H9 (cell line): ENCODE measurements at regions not wholly inside any gene's neighbourhood (a gene's known extent, or its start where the extent isn't known, plus 50 kb on each side); places are given as distances from the start of the nearest gene placed in this dataset.

Source experiments
- DNase-seq: peaks from one replicate; pipeline ENCODE4 v3.0.0-alpha.2; 2017
- H2AFZ ChIP-seq: one replicate; pipeline ENCODE4 v1.6.1; 2013; ENCODE audit warnings: mild to moderate bottlenecking, low read length, control low read depth, moderate library complexity
- H2AK5ac ChIP-seq: 2 replicates; pipeline ENCODE4 v1.6.1; 2013; ENCODE audit warnings: low read length, control low read depth, mixed read lengths; ENCODE audit not compliant: insufficient read length
- H2BK120ac ChIP-seq: one replicate; pipeline ENCODE4 v1.6.1; 2013; ENCODE audit warnings: low read depth, mild to moderate bottlenecking, low read length, control low read depth, inconsistent platforms; ENCODE audit not compliant: poor library complexity, severe bottlenecking
- H2BK12ac ChIP-seq: 2 replicates; pipeline ENCODE4 v1.6.1; 2013; ENCODE audit warnings: low read length, control low read depth, mixed read lengths, low read depth; ENCODE audit not compliant: insufficient read length
- H2BK15ac ChIP-seq: 2 replicates; pipeline ENCODE4 v1.6.1; 2013; ENCODE audit warnings: low read depth, low read length, control low read depth
- H2BK20ac ChIP-seq: one replicate; pipeline ENCODE4 v1.6.1; 2013; ENCODE audit warnings: low read depth, mild to moderate bottlenecking, low read length, control low read depth, inconsistent platforms; ENCODE audit not compliant: poor library complexity, severe bottlenecking
- H2BK5ac ChIP-seq: 2 replicates; pipeline ENCODE4 v1.6.1; 2013; ENCODE audit warnings: low read length, control low read depth, mixed read lengths; ENCODE audit not compliant: insufficient read length
- H3K14ac ChIP-seq: 2 replicates; pipeline ENCODE4 v1.6.1; 2013; ENCODE audit warnings: low read length, control low read depth; ENCODE audit not compliant: insufficient read depth
- H3K18ac ChIP-seq: 2 replicates; pipeline ENCODE4 v1.6.1; 2013; ENCODE audit warnings: low read depth, mild to moderate bottlenecking, mixed read lengths, low read length, control low read depth; ENCODE audit not compliant: insufficient read length
- H3K23ac ChIP-seq: 2 replicates; pipeline ENCODE4 v1.6.1; 2013; ENCODE audit warnings: low read length, control low read depth, mixed read lengths, low read depth; ENCODE audit not compliant: insufficient read length
- H3K23me2 ChIP-seq: 2 replicates; pipeline ENCODE4 v1.6.1; 2013; ENCODE audit warnings: low read depth, mild to moderate bottlenecking, mixed read lengths, low read length, control low read depth; ENCODE audit not compliant: insufficient read length, poor library complexity, severe bottlenecking
- H3K27ac ChIP-seq: 2 replicates; pipeline ENCODE4 v1.5.1; 2013; ENCODE audit warnings: low read length, control low read depth, mixed read lengths, low read depth; ENCODE audit not compliant: insufficient read length
- H3K27me3 ChIP-seq: 2 replicates; pipeline ENCODE4 v1.6.1; 2013; ENCODE audit warnings: low read length, control low read depth, inconsistent platforms; ENCODE audit not compliant: insufficient read depth
- H3K4ac ChIP-seq: 2 replicates; pipeline ENCODE4 v1.6.1; 2013; ENCODE audit warnings: low read depth, mild to moderate bottlenecking, control low read depth, inconsistent platforms, low read length, moderate library complexity
- H3K4me1 ChIP-seq: 2 replicates; pipeline ENCODE4 v1.6.1; 2013; ENCODE audit warnings: low read length, control low read depth, inconsistent platforms; ENCODE audit not compliant: insufficient read depth
- H3K4me2 ChIP-seq: 2 replicates; pipeline ENCODE4 v1.6.1; 2013; ENCODE audit warnings: low read length, control low read depth, mixed read lengths; ENCODE audit not compliant: insufficient read length, insufficient read depth
- H3K56ac ChIP-seq: 2 replicates; pipeline ENCODE4 v1.6.1; 2013; ENCODE audit warnings: low read depth, mild to moderate bottlenecking, mixed read lengths, low read length, control low read depth; ENCODE audit not compliant: insufficient read length
- H3K79me1 ChIP-seq: 2 replicates; pipeline ENCODE4 v1.6.1; 2013; ENCODE audit warnings: low read depth, mild to moderate bottlenecking, moderate library complexity, low read length, control low read depth, inconsistent platforms; ENCODE audit not compliant: insufficient read depth, poor library complexity, severe bottlenecking
- H3K79me2 ChIP-seq: 2 replicates; pipeline ENCODE4 v1.6.1; 2013; ENCODE audit warnings: low read length, control low read depth, inconsistent platforms; ENCODE audit not compliant: insufficient read depth
- H3K9ac ChIP-seq: 2 replicates; pipeline ENCODE4 v1.6.1; 2013; ENCODE audit warnings: low read length, control low read depth, mixed read lengths; ENCODE audit not compliant: insufficient read length; ENCODE audit errors: extremely low read depth
- H3K9me3 ChIP-seq: one replicate; pipeline ENCODE4 v1.6.1; 2013; ENCODE audit warnings: low read depth, low read length, inconsistent platforms; ENCODE audit not compliant: control insufficient read depth
- H3T11ph ChIP-seq: one replicate; pipeline ENCODE4 v1.6.1; 2013; ENCODE audit warnings: mild to moderate bottlenecking, low read length, control low read depth, inconsistent platforms
- H4K20me1 ChIP-seq: one replicate; pipeline ENCODE4 v1.6.1; 2013; ENCODE audit not compliant: control insufficient read depth, insufficient read length, insufficient read depth
- H4K5ac ChIP-seq: 2 replicates; pipeline ENCODE4 v1.6.1; 2013; ENCODE audit warnings: low read depth, mild to moderate bottlenecking, mixed read lengths, low read length, control low read depth; ENCODE audit not compliant: insufficient read length
- H4K8ac ChIP-seq: replicated peaks from 2 replicates; pipeline ENCODE4 v1.6.1; 2013; ENCODE audit warnings: low read length, control low read depth, mixed read lengths, low read depth; ENCODE audit not compliant: insufficient read length
- H4K91ac ChIP-seq: 2 replicates; pipeline ENCODE4 v1.6.1; 2013; ENCODE audit warnings: low read depth, mild to moderate bottlenecking, moderate library complexity, mixed read lengths, low read length, control low read depth; ENCODE audit not compliant: insufficient read length
- H3K27ac Mint-ChIP-seq, 3 experiments: 2 replicates in 2 of 3; 3 replicates in 1 of 3; pipeline ENCODE4 v1.8.0; 2020 to 2021; ENCODE audit warnings: mixed read lengths in 3 of 3, mild to moderate bottlenecking in 1 of 3, moderate library complexity in 1 of 3
- H3K27me3 Mint-ChIP-seq: 2 replicates; pipeline ENCODE4 v1.8.0; 2021; ENCODE audit warnings: low read depth, mild to moderate bottlenecking, moderate library complexity, mixed read lengths
- H3K36me3 Mint-ChIP-seq, 3 experiments: 2 replicates in 2 of 3; 3 replicates in 1 of 3; pipeline ENCODE4 v1.8.0; 2020 to 2021; ENCODE audit warnings: low read depth in 3 of 3, mixed read lengths in 3 of 3; ENCODE audit not compliant: insufficient read depth in 1 of 3
- H3K4me1 Mint-ChIP-seq, 2 experiments: 2 replicates each; pipeline ENCODE4 v1.8.0; 2020; ENCODE audit warnings: mixed read lengths in 2 of 2
- H3K4me3 Mint-ChIP-seq, 2 experiments: 2 replicates in 1 of 2; 3 replicates in 1 of 2; pipeline ENCODE4 v1.8.0; 2020 to 2021; ENCODE audit warnings: mild to moderate bottlenecking in 2 of 2, mixed read lengths in 2 of 2, moderate library complexity in 1 of 2
- H3K9me3 Mint-ChIP-seq, 2 experiments: 2 replicates in 1 of 2; 3 replicates in 1 of 2; pipeline ENCODE4 v1.8.0; 2020; ENCODE audit warnings: mild to moderate bottlenecking in 2 of 2, mixed read lengths in 2 of 2, moderate library complexity in 1 of 2
- CTCF ChIP-seq: fragments of 200-600 bp; sonication (generic); conservative IDR thresholded peaks from 3 replicates; pipeline ENCODE4 v1.8.0; 2021; ENCODE audit warnings: antibody characterized with exemption, mild to moderate bottlenecking
- WGBS: extraction: QIAGEN DNeasy Blood & Tissue Kit; methylation state at CpG from one replicate; pipeline ENCODE4 v1.1.7; 2013; ENCODE audit warnings: missing lambda C conversion rate, low lambda C conversion rate, mixed read lengths; ENCODE audit not compliant: insufficient read length; ENCODE audit errors: extremely low coverage; 5-methylcytosine and 5-hydroxymethylcytosine counted together

- no peaks in the 10 kb centered on the region; a peak in 1 of 5 replicates for H3K9me3 Mint-ChIP-seq
- H2AFZ ChIP-seq, result no peak overlapping the region
These were observed 273.3 kb downstream of the NDUFA10 start for GRCh38 chr2:239751679-239752355.

More at GRCh38 chr2:239751679-239752355, 273.3 kb downstream of the NDUFA10 start:
- Histone ChIP-seq H3K9me3 (no peaks in the 10 kb centered on the region), H3K4me2 (no peak overlapping the region), H3K79me2 (no peaks in the 10 kb centered on the region), H3K4me1 (no peaks in the 10 kb centered on the region), H2BK120ac (no peak overlapping the region), H3K9ac (no peak overlapping the region), H3K27ac (no peak overlapping the region), H2BK12ac (no peak overlapping the region), H2BK15ac (no peak overlapping the region), H3K23ac (no peak overlapping the region), H2BK20ac (no peak overlapping the region), H3K79me1 (no peaks in the 10 kb centered on the region), H4K8ac (no peak overlapping the region), H2AK5ac (no peak overlapping the region), H3T11ph (no peak overlapping the region), H4K5ac (no peak overlapping the region), H3K27me3 (no peaks in the 10 kb centered on the region), H4K20me1 (no peaks in the 10 kb centered on the region), H3K14ac (no peak overlapping the region), H3K56ac (no peak overlapping the region), H3K23me2 (no peaks in the 10 kb centered on the region), H2BK5ac (no peak overlapping the region), H3K18ac (no peak overlapping the region), H3K4ac (no peak overlapping the region), H4K91ac (no peak overlapping the region)
- Mint-ChIP-seq H3K36me3 (no peaks in the 10 kb centered on the region), H3K4me3 (no peak overlapping the region), H3K27ac (peak overlapping the region in 1 of 3 experiments; percentile 85; a peak in 1 of 7 replicates), H3K4me1 (peaks cover 8 to 12% of the 10 kb centered on the region in 2 experiments), H3K27me3 (peaks cover 5% of the 10 kb centered on the region; the same call in 1 of the 2 replicates)
- no CpG with 5 or more reads among the region's 24 CpGs for WGBS
- no peak for DNase-seq
- no peak for TF ChIP-seq CTCF
